Endodermal cell (in vitro differentiated cells): ENCODE measurements at regions not wholly inside any gene's neighbourhood (a gene's known extent, or its start where the extent isn't known, plus 50 kb on each side); places are given as distances from the start of the nearest gene placed in this dataset.
"Not testable (repeated sequence)": the region's sequence is repeated elsewhere in the genome, so short reads cannot be mapped to it uniquely, and the experiment has no call there.

Experiments
- DNase-seq: peaks from one replicate; pipeline ENCODE4 v3.0.0-alpha.2; 2017
- H3K27ac ChIP-seq: 2 replicates; pipeline ENCODE4 v1.5.1; 2013; ENCODE audit warnings: mild to moderate bottlenecking, low read depth, low read length, moderate library complexity
- H3K27me3 ChIP-seq: 2 replicates; pipeline ENCODE4 v1.6.1; 2013; ENCODE audit warnings: mild to moderate bottlenecking, low read length, moderate library complexity; ENCODE audit not compliant: insufficient read depth, control insufficient read depth, poor library complexity, severe bottlenecking
- H3K36me3 ChIP-seq: 2 replicates; pipeline ENCODE4 v1.7.0; 2013; ENCODE audit warnings: mild to moderate bottlenecking, low read length, moderate library complexity; ENCODE audit not compliant: control insufficient read depth, insufficient read depth
- H3K4me1 ChIP-seq: one replicate; pipeline ENCODE4 v1.7.0; 2013; ENCODE audit warnings: low read length; ENCODE audit not compliant: control insufficient read depth, insufficient read depth
- H3K4me3 ChIP-seq: 2 replicates; pipeline ENCODE4 v1.5.1; 2013; ENCODE audit warnings: mild to moderate bottlenecking, low read length, moderate library complexity
- H3K9ac ChIP-seq: 2 replicates; pipeline ENCODE4 v1.6.1; 2013; ENCODE audit warnings: mild to moderate bottlenecking, low read length, moderate library complexity; ENCODE audit not compliant: poor library complexity, severe bottlenecking; ENCODE audit errors: extremely low read depth
- H3K9me3 ChIP-seq: 2 replicates; pipeline ENCODE4 v1.6.1; 2013; ENCODE audit warnings: mild to moderate bottlenecking, low read length, moderate library complexity; ENCODE audit not compliant: control insufficient read depth
- H3K27ac Mint-ChIP-seq: 2 replicates; pipeline ENCODE4 v1.8.0; 2020; ENCODE audit warnings: mixed read lengths
- H3K27me3 Mint-ChIP-seq: 2 replicates; pipeline ENCODE4 v1.8.0; 2021; ENCODE audit warnings: mild to moderate bottlenecking, mixed read lengths; ENCODE audit not compliant: insufficient read depth
- H3K36me3 Mint-ChIP-seq: 2 replicates; pipeline ENCODE4 v1.8.0; 2020; ENCODE audit warnings: low read depth, mixed read lengths
- H3K4me1 Mint-ChIP-seq: 2 replicates; pipeline ENCODE4 v1.8.0; 2020; ENCODE audit warnings: mixed read lengths
- H3K4me3 Mint-ChIP-seq: 2 replicates; pipeline ENCODE4 v1.8.0; 2020; ENCODE audit warnings: mild to moderate bottlenecking, moderate library complexity, mixed read lengths
- H3K9me3 Mint-ChIP-seq: 2 replicates; pipeline ENCODE4 v1.8.0; 2020; ENCODE audit warnings: mild to moderate bottlenecking, mixed read lengths
- WGBS, 2 experiments: methylation state at CpG; one replicate each; pipeline versions ENCODE4 v1.1.5 to v1.1.7; 2013; ENCODE audit warnings: missing lambda C conversion rate in 2 of 2, mixed read lengths in 1 of 2; ENCODE audit not compliant: insufficient coverage in 1 of 2, insufficient read length in 1 of 2; 5-methylcytosine and 5-hydroxymethylcytosine counted together
- TF ChIP-seq, protein P1 (sequence below): fragments of 200-600 bp; sonication (generic); conservative IDR thresholded peaks from 2 replicates; pipeline ENCODE4 v1.5.0; 2021; ENCODE audit warnings: antibody characterized with exemption, mild to moderate bottlenecking

DNA sequence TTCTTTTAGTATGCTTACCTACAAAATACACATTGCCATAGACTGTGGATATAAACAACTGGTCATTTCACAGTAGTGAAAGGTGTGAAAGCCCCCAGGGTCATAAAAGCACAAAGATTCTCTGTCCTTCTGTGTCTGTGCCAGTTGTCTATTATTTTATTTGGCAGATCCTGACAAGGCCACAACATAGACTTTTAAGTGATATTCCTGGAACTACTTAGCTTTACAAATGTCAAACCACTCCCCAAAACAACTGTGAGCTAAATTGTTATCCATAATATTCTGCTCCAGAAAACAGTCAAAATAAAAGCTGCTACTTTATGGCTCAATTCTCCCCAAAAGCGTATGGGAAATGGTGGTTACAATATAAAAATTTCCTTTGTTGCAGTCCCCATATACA is 172.1 kb downstream of the SEC23A start:
- H3K4me1 ChIP-seq = peaks cover 6% of the 10 kb centered on the region
- peaks cover 12% of the 10 kb centered on the region for H3K27me3 Mint-ChIP-seq
- no peak overlapping the region for H3K27ac Mint-ChIP-seq
- H3K4me3 ChIP-seq = no peak overlapping the region
- DNase-seq = no peak
- no peak overlapping the region for H3K4me3 Mint-ChIP-seq
- no peaks in the 10 kb centered on the region for H3K27me3 ChIP-seq
- WGBS, 2 experiments = 89% methylated on average over 1 of the region's 1 CpG; no CpG with 5 or more reads in 1 of the 2 experiments
- peaks cover 15% of the 10 kb centered on the region for H3K9me3 ChIP-seq
- peaks cover 34% of the 10 kb centered on the region for H3K4me1 Mint-ChIP-seq
- no peak overlapping the region for H3K9ac ChIP-seq
- H3K36me3 ChIP-seq = no peaks in the 10 kb centered on the region
- no peak overlapping the region for H3K27ac ChIP-seq
- TF ChIP-seq, protein P1, sequence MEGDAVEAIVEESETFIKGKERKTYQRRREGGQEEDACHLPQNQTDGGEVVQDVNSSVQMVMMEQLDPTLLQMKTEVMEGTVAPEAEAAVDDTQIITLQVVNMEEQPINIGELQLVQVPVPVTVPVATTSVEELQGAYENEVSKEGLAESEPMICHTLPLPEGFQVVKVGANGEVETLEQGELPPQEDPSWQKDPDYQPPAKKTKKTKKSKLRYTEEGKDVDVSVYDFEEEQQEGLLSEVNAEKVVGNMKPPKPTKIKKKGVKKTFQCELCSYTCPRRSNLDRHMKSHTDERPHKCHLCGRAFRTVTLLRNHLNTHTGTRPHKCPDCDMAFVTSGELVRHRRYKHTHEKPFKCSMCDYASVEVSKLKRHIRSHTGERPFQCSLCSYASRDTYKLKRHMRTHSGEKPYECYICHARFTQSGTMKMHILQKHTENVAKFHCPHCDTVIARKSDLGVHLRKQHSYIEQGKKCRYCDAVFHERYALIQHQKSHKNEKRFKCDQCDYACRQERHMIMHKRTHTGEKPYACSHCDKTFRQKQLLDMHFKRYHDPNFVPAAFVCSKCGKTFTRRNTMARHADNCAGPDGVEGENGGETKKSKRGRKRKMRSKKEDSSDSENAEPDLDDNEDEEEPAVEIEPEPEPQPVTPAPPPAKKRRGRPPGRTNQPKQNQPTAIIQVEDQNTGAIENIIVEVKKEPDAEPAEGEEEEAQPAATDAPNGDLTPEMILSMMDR = no peak
- no peaks in the 10 kb centered on the region for H3K36me3 Mint-ChIP-seq
- peaks cover 20% of the 10 kb centered on the region for H3K9me3 Mint-ChIP-seq

DNA sequence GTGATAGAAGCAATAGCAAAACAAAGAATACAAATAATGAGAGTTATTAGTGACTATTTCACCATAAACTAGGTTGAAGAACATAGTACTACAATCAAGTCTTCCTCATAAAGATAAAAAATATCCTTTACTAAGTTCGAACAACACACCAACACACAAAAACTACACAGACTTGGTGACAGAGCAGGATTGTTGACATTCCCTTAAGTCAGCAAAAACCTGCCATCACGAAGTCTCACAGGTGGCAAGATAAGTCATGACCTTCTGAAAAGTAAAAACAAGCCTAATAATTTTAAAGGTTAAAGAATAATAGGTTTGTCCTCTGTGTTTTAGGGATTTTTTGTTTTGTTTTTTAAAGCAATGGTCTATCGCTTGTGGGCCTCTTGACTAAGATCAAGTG is 173.0 kb downstream of the SEC23A start:
- no peak overlapping the region for H3K4me3 Mint-ChIP-seq
- no peaks in the 10 kb centered on the region for H3K36me3 Mint-ChIP-seq
- H3K4me3 ChIP-seq = no peak overlapping the region
- TF ChIP-seq, protein P1 = no peak
- H3K9me3 ChIP-seq = peaks cover 15% of the 10 kb centered on the region
- no peak overlapping the region for H3K9ac ChIP-seq
- WGBS, 2 experiments = 77 to 96% methylated on average over 3 of the region's 3 CpGs
- no peak for DNase-seq
- peaks cover 34% of the 10 kb centered on the region for H3K4me1 Mint-ChIP-seq
- peaks cover 22% of the 10 kb centered on the region for H3K9me3 Mint-ChIP-seq
- H3K27me3 Mint-ChIP-seq = peaks cover 20% of the 10 kb centered on the region
- H3K4me1 ChIP-seq = peaks cover 6% of the 10 kb centered on the region
- H3K27me3 ChIP-seq = no peaks in the 10 kb centered on the region
- no peak overlapping the region for H3K27ac ChIP-seq
- peak overlapping the region; percentile 72 for H3K27ac Mint-ChIP-seq
- H3K36me3 ChIP-seq = no peaks in the 10 kb centered on the region

DNA sequence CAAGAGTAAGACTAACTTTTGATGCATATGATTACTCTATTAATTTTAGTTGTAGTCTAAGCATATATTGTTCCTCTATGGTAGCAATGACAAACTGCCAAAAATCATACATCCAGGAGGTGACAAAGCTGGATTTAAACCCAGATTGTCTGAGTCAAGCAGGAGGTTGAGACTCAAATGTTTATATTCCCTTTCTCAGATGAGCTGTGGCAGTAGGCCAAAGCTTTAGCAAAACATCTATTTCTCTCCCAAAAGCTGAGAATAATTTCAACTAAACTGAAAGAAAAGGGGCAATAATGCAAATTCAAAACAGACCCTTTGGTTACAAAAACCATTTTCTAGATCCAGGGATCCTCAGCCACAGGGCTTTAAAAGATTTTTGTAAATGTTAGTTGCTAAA is 173.6 kb downstream of the SEC23A start:
- peaks cover 34% of the 10 kb centered on the region for H3K4me1 Mint-ChIP-seq
- H3K27me3 ChIP-seq = no peaks in the 10 kb centered on the region
- DNase-seq = no peak

DNA sequence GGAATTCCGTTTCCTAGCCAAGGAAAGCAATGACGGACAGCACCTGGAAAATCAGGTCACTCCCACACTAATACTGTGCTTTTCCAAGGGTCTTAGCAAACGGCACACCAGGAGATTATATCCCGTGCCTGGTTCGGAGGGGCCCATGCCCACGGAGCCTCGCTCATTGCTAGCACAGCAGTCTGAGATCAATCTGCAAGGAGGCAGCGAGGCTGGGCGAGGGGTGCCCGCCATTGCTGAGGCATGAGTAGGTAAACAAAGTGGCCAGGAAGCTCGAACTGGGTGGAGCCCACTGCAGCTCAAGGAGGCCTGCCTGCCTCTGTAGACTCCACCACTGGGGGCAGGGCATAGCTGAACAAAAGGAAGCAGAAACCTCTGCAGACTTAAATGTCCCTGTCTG is 181.1 kb downstream of the SEC23A start:
- H3K9me3 Mint-ChIP-seq = peaks cover 34% of the 10 kb centered on the region
- DNase-seq, H3K27ac Mint-ChIP-seq, H3K4me1 ChIP-seq, H3K27me3 ChIP-seq, H3K9ac ChIP-seq, H3K27ac ChIP-seq, H3K4me1 Mint-ChIP-seq, H3K4me3 ChIP-seq, H3K4me3 Mint-ChIP-seq, H3K36me3 Mint-ChIP-seq, H3K36me3 ChIP-seq: not testable (repeated sequence)
- peaks cover 29% of the 10 kb centered on the region for H3K27me3 Mint-ChIP-seq
- WGBS, 2 experiments = 88 to 97% methylated on average over 7 to 11 of the region's 11 CpGs
- H3K9me3 ChIP-seq = peaks cover 12% of the 10 kb centered on the region

More for the DNA sequence above, 173.6 kb downstream of the SEC23A start:
- Mint-ChIP-seq H3K9me3 (peaks cover 22% of the 10 kb centered on the region), H3K4me3 (no peak overlapping the region), H3K27ac (no peak overlapping the region), H3K27me3 (peaks cover 24% of the 10 kb centered on the region), H3K36me3 (no peaks in the 10 kb centered on the region)
- no peaks in the 10 kb centered on the region for H3K36me3 ChIP-seq
- H3K9ac ChIP-seq = no peak overlapping the region
- H3K27ac ChIP-seq = no peak overlapping the region
- peaks cover 6% of the 10 kb centered on the region for H3K4me1 ChIP-seq
- H3K9me3 ChIP-seq = peaks cover 15% of the 10 kb centered on the region
- TF ChIP-seq, protein P1 = no peak
- H3K4me3 ChIP-seq = no peak overlapping the region
